ENCODE measurements at regions not wholly inside any gene's neighbourhood (a gene's known extent, or its start where the extent isn't known, plus 50 kb on each side); places are given as distances from the start of the nearest gene placed in this dataset.

DNA sequence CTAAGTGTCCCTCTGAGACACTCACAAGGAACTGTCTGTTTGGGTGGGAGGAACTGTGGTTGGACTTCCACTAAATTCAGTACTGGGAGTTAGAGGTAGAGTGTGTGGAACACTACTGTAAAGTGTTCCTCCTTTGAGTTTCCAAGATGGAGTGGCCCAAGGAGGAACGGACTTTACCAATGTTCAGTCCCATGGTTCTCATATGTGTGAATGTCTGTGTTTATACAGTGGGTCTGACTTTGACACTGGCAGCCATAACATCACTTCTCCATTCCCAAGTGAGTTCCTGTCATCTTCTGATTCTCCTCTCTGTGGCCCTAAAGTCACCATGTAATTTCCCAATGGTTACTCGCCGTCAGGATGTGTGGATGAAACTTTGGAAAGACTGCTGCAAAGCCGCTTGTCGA is 136.8 kb upstream of the SERP2 start:
- Mint-ChIP-seq H3K27me3 (ENCODE audit: low read depth) (no peaks in the 10 kb centered on the region; the same call in 1 of the 2 replicates), H3K9me3 (no peaks in the 10 kb centered on the region), H3K4me3 (no peak overlapping the region), H3K36me3 (ENCODE audit: insufficient read depth in 1 of 3, low read depth in 3 of 3) (peaks cover 0 to under 1% (median 0%) of the 10 kb centered on the region in 3 experiments; a peak in 1 of 7 replicates), H3K27ac (no peak overlapping the region), H3K4me1 (peaks cover 9 to 12% of the 10 kb centered on the region in 2 experiments)
- Histone ChIP-seq H3K4me2 (ENCODE audit: insufficient read depth, insufficient read length, low read length) (no peak overlapping the region), H3K23me2 (ENCODE audit: insufficient read length, low read depth, low read length, poor library complexity, severe bottlenecking) (peaks cover 1% of the 10 kb centered on the region), H2BK120ac (ENCODE audit: low read depth, low read length, poor library complexity, severe bottlenecking) (no peak overlapping the region), H3K56ac (ENCODE audit: insufficient read length, low read depth, low read length) (no peak overlapping the region), H4K5ac (ENCODE audit: insufficient read length, low read depth, low read length) (no peak overlapping the region), H3K14ac (ENCODE audit: insufficient read depth, low read length) (no peak overlapping the region), H3K79me2 (ENCODE audit: insufficient read depth, low read length) (no peaks in the 10 kb centered on the region), H2AK5ac (ENCODE audit: insufficient read length, low read length) (no peak overlapping the region), H2BK15ac (ENCODE audit: low read depth, low read length) (no peak overlapping the region), H3K79me1 (ENCODE audit: insufficient read depth, low read depth, low read length, poor library complexity, severe bottlenecking) (no peaks in the 10 kb centered on the region), H3K18ac (ENCODE audit: insufficient read length, low read depth, low read length) (no peak overlapping the region), H2BK12ac (ENCODE audit: insufficient read length, low read depth, low read length) (no peak overlapping the region), H3K27me3 (ENCODE audit: insufficient read depth, low read length) (no peaks in the 10 kb centered on the region), H3K4me1 (ENCODE audit: insufficient read depth, low read length) (peaks cover 3% of the 10 kb centered on the region), H4K20me1 (ENCODE audit: control insufficient read depth, insufficient read depth, insufficient read length) (no peaks in the 10 kb centered on the region), H3K4ac (ENCODE audit: low read depth, low read length) (no peak overlapping the region), H3T11ph (ENCODE audit: low read length) (no peak overlapping the region), H2BK5ac (ENCODE audit: insufficient read length, low read length) (no peak overlapping the region), H2BK20ac (ENCODE audit: low read depth, low read length, poor library complexity, severe bottlenecking) (no peak overlapping the region), H3K9me3 (ENCODE audit: control insufficient read depth, low read depth, low read length) (no peaks in the 10 kb centered on the region), H4K91ac (ENCODE audit: insufficient read length, low read depth, low read length) (no peak overlapping the region), H3K27ac (ENCODE audit: insufficient read length, low read depth, low read length) (no peak overlapping the region), H2AFZ (ENCODE audit: low read length) (no peak overlapping the region), H4K8ac (replicated peaks; ENCODE audit: insufficient read length, low read depth, low read length) (no peak overlapping the region), H3K23ac (ENCODE audit: insufficient read length, low read depth, low read length) (no peak overlapping the region), H3K9ac (ENCODE audit: extremely low read depth, insufficient read length, low read length) (no peak overlapping the region)
- WGBS (ENCODE audit: extremely low coverage, insufficient read length, low lambda C conversion rate) = no CpG with 5 or more reads among the region's 5 CpGs
- TF ChIP-seq, protein P1, sequence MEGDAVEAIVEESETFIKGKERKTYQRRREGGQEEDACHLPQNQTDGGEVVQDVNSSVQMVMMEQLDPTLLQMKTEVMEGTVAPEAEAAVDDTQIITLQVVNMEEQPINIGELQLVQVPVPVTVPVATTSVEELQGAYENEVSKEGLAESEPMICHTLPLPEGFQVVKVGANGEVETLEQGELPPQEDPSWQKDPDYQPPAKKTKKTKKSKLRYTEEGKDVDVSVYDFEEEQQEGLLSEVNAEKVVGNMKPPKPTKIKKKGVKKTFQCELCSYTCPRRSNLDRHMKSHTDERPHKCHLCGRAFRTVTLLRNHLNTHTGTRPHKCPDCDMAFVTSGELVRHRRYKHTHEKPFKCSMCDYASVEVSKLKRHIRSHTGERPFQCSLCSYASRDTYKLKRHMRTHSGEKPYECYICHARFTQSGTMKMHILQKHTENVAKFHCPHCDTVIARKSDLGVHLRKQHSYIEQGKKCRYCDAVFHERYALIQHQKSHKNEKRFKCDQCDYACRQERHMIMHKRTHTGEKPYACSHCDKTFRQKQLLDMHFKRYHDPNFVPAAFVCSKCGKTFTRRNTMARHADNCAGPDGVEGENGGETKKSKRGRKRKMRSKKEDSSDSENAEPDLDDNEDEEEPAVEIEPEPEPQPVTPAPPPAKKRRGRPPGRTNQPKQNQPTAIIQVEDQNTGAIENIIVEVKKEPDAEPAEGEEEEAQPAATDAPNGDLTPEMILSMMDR (conservative IDR thresholded peaks at IDR 0.05) = no peak
- DNase-seq = no peak

All from H9 (cell line).